WI38 (cell line): ENCODE measurements at regions not wholly inside any gene's neighbourhood (a gene's known extent, or its start where the extent isn't known, plus 50 kb on each side); places are given as distances from the start of the nearest gene placed in this dataset.
"Not testable (repeated sequence)": the region's sequence is repeated elsewhere in the genome, so short reads cannot be mapped to it uniquely, and the experiment has no call there.

Experiments
- H3K4me3 ChIP-seq: 2 replicates; pipeline ENCODE4 v1.5.1; 2011; ENCODE audit warnings: low read depth, mild to moderate bottlenecking, control low read depth, low read length
- CTCF ChIP-seq: IDR thresholded peaks from 2 replicates; pipeline ENCODE4 v1.5.1; 2012; ENCODE audit warnings: low read depth, mild to moderate bottlenecking, control low read depth, low read length

DNA sequence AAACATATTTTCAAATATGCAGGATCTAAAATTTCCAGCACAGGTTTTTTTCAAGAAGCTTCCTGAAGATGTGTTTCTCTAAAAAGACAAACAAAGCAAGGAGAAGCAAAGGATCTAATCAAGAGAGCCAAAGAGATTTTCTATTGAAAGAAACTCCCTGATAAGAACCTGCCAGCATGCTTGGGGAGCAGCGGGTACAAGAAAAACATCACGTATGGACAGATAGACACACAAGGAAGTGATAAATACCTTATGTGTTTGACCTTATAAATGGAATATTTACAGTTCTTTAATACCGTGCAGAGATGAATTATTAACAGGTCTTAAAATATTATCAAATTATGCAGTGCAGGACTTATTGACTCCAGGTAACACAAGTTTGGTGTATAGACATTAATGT, 562.1 kb downstream of the DACH1 start:
- no peak overlapping the region for H3K4me3 ChIP-seq
- no peak for TF ChIP-seq CTCF

GRCh38 chr13:71303144-71303543, 563.9 kb downstream of the DACH1 start:
- H3K4me3 ChIP-seq: no peak overlapping the region
- TF ChIP-seq CTCF: no peak

DNA sequence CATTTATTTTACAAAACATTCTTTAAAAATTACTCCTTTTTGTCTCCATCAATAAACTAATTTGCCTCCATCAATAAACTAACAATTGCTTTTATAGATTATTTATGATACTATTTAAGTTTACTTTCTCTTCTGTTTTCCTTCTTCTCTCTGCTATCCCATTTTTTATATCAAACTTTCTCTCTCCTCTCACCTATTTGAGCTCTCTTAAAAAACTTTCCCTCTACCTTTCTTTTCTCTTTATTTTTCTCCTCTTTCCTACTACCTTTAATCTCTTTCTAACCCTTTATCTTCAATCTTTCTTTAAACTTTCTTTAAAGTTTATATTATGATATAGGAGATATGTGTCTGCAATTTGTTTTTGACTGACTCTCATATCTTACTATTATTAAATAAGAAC, 566.4 kb downstream of the DACH1 start:
- TF ChIP-seq CTCF: no peak
- no peak overlapping the region for H3K4me3 ChIP-seq

DNA sequence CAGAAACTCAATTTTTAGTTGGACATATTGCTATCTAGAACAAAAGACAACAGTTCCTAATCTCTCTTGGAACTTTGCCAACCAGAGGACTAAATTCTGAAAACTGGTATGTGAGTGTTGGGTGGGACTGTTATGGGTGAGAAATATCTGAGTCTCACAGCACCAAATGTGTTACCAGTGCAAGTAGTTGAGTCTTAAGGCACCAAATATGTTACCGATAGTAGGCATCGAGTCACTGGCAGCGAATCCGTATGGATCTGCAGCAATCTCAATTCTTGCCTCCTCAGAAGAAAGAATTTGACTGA, 575.2 kb downstream of the DACH1 start:
- no peak overlapping the region for H3K4me3 ChIP-seq
- TF ChIP-seq CTCF: no peak

- peak overlapping the region; percentile 45 for H3K4me3 ChIP-seq
- TF ChIP-seq CTCF: no peak
Observed at GRCh38 chr13:71290963-71291841, 575.8 kb downstream of the DACH1 start.

DNA sequence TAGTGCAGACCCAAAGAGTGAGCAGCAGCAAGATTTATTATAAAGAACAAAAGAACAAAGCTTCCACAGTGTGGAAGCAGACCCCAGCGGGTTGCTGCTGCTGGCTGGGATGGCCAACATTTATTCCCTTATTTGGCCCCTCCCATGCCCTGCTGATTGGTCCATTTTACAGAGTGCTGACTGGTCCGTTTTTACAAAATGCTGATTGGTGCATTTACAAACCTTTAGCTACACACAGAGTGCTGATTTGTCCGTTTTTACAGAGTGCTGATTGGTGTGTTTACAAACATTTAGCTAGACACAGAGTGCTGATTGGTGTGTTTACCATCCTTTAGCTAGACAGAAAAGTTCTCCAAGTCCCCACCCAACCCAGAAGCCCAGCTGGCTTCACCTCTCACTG, 577.0 kb downstream of the DACH1 start:
- H3K4me3 ChIP-seq: not testable (repeated sequence)

- TF ChIP-seq CTCF: no peak
- no peak overlapping the region for H3K4me3 ChIP-seq
Observed at GRCh38 chr13:71285700-71286099, 581.3 kb downstream of the DACH1 start.

GRCh38 chr13:71278512-71278911, 588.5 kb downstream of the DACH1 start:
- H3K4me3 ChIP-seq: no peak overlapping the region
- TF ChIP-seq CTCF: no peak
